ENCODE measurements at regions not wholly inside any gene's neighbourhood (a gene's known extent, or its start where the extent isn't known, plus 50 kb on each side); places are given as distances from the start of the nearest gene placed in this dataset.
"Not testable (repeated sequence)": the region's sequence is repeated elsewhere in the genome, so short reads cannot be mapped to it uniquely, and the experiment has no call there.

DNA sequence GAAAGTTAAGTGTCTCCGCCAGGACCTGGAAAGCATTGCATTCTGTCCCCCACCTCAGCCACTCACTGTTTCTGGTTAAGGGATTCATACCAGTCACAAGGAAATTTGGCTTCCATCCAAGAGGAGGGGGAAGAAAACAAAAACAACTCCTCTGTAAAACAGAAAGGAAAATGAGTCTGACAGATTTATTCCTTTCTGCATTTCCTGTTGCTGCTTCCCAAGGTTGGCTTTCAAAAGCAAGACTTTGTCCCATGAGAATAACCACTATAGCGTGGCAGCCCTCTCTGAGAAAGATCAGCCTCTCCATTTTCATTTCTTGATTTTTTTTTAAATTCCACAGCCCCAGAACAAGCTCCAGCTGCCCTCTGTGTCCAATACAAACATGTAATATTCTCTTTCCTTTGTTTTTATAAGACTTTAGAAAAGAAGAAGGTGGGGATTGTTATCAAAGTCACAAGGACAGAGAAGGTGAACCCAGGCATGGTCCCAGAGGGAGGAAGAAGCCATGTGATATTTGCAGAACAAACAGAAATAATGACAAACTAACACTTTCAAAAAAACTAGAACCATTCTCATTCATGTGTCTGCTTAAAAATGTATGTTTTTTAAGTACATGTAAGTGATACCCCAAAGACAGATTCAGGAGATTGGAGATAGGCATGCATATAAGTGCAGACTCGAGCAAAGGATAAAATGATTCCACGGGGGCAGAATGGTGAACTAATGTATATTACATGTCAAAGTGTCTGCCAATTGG, 90.7 kb upstream of the DCLK2 start:
- peak; percentile 13 to 53 (median 42) for DNase-seq

DNA sequence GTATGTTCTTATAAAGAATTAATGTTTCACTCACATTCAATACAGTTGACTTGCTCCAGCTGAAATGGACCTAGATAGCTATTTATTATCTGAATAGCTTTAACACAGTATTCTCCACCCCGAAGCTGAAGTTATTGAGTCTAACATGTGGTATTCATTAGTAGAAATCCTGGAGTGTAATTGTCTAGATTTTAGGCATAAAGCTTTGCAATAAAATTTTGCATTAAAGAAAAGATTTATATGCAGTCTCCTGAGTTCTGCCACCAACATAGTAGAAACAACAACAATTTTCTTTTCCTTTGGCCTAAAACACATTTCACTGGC, 90.2 kb upstream of the DCLK2 start:
- no peak for DNase-seq

DNA sequence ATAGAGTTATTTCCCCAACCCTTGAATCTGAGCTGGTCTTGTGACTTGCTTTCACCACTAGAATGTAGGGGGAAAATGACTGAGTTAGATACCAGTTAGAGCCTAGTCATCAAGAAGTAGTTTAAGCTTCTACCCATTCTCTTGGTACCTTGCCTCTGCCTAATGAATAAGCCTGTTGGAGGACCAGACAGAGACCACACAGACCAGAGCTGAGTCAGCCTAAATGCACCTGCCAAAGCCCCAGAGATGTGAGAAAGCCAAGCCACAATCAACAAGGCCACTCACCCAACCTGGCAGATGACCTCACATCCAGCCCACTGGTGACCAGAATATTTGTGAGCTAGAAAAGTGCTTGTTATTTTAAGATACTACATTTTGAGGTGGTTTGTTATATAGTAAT, 85.2 kb upstream of the DCLK2 start:
- DNase-seq, result no peak

DNA sequence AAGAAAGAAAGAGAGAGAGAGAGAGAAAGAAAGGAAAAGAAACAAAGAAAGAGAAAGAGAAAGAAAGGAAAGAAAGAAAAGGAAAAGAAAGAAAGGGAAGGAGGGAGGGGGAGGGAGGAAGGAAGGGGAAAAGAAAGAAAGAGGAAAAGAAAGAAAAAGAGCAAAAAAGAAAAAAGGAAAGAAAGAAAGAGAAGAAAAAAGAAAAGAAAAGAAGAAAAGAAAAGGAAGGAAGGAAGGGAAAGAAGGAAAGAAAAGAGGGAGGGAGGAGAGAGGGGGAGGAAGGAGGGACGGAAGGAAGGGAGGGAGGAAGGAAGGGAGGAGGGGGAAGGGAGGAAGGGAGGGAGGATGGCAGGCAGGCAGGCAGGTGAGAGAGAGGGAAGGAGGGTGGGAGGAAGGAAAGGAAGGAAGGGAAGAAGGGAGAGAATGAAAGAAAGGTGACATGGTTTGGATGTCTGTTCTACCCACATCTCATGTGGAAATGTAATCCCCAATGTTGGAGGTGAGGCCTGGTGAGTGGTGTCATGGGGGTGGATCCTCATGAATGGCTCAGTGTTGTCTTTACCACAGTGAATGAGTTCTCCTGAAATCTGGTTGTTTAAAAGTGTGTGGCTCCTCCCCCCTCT, 83.0 kb upstream of the DCLK2 start:
- DNase-seq, result no peak

DNA sequence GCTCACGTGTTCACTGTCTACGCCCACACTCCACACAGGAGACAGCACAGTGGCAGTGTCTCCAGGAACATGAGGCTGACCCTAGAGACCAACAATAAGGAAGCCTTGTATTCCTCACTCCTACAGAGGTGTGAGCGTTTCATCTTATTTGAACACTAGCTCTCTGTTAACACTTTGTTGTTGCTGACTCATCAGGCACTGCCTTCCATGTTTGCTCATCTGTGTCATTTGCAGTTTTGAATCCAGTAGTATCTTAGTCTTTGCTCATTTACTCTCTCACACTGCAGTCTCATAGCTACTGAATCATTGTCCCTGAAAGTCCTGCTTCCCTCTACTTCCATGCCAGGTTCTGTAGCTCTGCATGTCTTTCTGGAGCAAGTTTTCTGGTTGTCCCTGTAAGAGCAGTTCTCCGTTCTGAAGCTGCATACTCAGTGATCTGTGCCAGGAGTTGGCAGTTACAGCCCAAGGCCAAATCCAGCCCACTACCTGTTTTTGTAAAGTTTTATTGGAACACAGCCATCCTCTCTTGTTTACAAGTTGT, 80.3 kb upstream of the DCLK2 start:
- DNase-seq, result peak in 1 of 3 experiments; percentile 16

DNA sequence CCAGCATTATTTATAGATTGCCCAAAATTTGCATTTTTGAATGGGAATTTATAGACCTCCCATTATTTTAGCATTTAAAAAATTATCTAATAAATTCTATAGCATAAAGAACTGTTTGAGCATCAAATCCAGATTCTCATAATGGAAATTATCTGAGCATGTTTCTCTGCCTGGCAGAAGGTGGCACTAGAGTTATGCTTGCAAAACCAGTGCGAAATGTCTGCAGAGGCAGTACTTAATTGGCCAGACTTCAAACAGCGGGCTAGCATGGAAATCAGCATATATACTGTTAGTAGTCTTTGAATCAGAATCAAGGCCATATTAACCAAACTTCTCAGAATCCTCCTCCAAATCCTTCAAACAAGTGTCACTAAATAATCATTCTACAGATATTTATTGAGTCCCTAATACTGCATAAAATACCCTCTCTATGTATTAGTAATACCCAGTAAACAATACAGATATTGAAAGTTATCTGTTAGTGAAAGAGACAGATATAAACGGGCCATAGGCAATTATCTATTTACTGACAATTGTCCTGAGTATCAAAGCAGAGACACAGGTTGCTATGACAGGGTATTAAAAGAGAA, 78.7 kb upstream of the DCLK2 start:
- DNase-seq, result peak; percentile 13 to 72 (median 26)

DNA sequence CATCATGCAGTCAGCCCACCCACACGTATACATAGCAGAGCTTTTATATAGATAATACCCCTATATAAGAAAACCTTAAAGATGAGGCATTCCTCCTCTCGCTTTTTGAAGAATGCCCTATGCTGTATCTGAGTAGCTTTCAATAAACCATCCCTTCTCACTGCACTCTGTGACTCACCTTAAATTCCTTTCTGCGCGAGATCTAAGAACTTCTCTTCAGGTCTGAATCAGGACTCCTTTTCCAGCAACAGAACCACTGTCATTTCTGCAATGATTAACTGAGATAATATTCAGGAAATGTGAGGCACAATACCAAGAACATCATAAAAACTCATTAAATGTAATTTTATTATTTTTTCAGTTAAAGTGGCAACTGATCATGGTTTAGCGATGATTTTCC, 76.4 kb upstream of the DCLK2 start:
- DNase-seq, result no peak

DNA sequence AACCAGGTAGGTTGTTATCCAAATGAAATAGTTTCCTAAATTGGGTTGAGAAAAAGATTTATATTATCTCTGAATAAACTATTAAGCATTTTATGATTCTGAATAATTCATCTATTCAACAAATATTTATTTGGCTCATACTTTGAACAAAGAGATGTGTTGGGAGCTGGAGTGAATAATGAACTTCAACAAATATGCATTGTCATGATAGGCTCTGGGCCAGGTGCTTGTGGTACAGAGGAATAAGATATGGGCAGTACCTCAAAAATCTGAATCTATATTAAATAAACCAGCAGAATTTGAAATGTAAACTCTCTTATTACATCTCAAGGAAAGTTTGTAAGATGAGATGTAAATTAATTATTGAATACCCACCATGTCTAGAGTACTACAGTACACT, 75.7 kb upstream of the DCLK2 start:
- DNase-seq, result no peak

DNA sequence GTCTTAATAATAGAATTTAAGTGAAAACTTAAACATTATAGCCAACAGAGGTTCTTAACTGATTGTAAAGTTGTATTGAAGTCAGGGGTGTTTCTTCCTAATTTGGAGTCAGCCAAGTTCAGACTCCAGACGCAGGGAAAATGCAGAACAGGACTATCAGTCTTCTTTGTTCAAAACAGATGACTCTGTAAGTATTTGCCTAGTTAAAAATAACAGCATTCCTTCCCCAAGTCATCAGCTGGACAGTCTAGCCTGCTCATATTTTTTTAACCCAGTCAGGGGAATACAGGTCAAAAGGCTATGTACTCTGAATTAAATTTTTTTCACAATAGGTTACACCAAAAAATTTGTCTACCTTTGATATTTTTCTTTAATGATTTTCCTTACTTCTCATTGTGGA, 73.8 kb upstream of the DCLK2 start:
- DNase-seq, result no peak

DNA sequence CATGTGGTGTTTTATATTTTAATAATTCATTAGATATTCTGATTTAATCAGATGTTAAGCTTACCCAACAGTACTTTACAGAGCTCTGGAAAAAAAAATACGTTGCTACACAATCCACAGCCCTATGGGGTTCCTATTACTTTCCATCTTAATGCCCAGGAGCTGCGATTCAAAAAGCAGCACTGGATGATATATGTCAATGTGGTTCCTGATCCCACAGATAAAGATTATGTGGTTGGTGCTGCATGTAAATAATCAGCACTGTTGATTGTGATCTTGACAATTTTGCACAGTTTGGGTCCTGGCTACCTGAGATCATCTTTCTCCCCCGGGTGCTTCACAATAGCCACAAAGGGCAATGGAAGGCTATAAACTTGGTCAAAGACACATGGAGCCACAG, 72.7 kb upstream of the DCLK2 start:
- peak in 1 of 3 experiments; percentile 23 for DNase-seq

DNA sequence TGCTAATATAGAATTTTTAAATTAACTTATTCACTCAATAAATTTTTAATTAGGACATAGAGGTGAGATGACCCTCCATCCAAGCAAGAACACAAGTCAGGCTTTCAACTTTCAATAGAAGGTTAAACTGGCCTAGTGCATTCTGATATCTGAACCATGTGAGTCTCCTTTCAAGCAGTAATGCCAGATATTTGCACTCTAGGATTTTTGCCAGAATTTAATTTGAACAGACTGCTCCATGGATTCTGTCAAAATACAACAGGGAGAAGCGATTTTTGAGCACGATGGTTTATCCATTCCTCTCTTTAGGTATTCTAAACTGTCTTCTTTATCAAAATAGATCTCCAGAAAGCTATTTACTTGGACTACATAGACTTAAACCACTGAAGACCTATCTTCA, 72.0 kb upstream of the DCLK2 start:
- DNase-seq, result no peak

DNA sequence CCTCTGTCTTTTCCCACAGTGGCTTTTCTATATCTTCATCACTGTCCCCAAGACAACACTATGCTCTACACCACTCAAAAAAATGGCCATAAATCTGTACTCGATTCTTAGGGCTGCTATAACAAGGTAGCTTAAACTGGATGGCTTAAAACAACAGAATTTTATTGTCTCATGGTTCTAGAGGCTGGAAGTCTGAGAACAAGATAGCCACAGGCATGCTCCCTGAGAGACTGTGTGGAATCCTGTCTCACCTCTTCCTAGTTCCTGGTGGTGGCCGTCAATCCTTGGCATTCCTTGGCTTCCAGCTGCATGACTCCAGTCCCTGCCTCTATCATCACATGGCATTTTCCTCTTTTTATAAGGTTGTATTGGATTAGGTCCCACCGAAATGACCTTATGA, 70.7 kb upstream of the DCLK2 start:
- DNase-seq, result no peak

DNA sequence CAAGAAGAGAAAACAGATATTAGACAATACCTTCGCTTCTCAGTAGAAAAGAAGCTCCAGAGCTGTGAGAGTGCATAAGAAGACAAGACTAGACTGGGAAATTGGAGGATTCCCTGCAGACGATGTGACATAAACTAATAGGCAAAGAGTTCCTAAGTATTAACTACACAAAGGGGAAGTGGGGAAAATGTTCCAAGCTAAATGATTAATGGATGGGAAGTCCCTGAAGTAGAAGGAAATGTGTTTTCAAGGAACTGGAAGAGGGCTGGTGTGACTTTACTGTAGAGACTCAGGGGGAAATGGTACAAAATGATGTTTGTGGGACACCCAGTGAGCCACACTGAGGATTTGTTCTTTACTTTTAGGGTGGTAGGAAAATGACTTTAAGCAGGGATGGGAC, 69.7 kb upstream of the DCLK2 start:
- DNase-seq, result no peak

DNA sequence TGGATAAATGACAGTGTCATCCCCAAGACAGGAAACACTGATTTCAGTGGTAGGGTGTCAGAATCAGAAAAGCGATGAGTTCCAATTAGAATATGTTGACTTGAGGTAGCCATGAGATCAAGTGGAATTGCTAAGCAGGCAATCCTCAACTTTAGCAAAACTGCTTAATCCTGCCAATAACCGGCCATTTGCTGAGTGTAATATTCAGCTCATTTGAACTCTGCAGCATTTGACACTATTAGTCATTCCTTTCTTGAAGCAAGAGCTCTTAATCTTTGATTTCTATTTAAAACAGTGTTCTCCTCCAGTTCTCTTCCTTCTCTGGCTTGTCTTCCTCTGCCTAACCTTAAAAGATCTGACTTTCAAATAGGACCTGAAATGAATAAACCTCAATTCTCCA, 68.7 kb upstream of the DCLK2 start:
- DNase-seq, result no peak

DNA sequence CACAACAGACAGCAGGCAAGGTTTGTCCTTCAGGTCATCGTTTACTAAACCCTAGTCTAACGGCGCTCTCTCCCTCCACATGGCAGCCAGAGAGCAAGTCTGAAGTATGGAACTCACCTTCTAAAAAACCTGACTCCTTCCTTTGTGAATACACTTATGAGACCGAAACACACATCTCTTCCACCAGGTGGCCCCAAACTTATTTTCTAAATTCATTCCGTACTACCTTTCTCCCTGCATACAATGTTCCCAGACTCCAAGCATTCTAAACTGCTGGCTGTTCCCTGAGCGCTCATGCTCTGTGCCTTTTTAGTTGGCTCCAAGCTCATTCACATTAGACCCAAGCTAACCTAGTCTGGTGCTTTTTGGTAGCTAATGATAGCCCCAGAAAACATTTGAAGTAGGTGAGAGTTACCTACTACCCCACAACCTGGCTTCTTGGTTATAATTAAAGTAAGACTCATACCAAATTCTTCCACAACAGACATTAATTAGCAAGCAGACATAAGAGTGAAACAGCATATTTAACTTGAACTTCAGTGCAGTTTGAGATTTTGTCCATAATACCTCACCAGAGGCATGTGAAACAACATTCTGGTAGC, 67.6 kb upstream of the DCLK2 start:
- DNase-seq, result peak; percentile 45 to 84 (median 53)

DNA sequence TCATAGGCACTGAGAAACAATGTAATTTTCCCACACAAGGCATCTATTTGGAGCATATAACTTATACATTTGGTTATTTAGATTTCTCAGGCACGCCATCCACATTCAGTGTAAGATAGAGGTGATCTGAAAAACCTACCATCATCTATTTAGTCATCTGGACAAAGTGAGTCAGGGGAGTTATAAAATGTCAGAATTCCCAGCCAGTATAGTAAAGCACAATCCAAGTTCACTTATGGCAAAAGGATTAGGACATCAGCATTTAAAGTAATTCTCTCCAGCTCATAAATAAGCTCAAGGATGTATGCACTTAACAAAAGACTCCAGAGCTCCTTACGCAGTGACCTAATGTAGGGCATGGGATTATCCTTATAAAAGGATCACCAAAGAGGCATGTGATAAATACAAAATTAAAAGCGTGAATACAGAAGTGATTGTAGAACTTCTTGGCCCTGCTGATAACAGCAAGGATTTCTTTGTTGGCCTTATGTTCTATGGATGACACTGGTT, 65.3 kb upstream of the DCLK2 start:
- no peak for DNase-seq

DNA sequence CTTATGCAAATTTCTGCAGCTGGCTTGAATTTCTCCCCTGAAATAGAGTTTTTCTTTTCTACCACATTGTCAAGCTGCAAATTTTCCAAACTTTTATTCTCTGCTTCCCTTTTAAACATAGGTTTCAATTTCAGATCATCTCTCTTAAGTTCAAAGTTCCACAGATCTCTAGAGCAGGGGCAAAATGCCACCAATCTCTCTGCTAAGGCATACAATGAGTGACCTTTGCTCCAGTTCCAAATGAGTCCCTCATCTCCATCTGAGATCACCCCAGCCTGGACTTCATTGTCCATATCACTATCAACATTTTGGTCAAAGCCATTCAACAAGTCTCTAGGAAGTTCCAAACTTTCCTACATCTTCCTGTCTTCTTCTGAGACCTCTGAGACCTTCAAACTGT, 62.3 kb upstream of the DCLK2 start:
- not testable (repeated sequence) for DNase-seq

DNA sequence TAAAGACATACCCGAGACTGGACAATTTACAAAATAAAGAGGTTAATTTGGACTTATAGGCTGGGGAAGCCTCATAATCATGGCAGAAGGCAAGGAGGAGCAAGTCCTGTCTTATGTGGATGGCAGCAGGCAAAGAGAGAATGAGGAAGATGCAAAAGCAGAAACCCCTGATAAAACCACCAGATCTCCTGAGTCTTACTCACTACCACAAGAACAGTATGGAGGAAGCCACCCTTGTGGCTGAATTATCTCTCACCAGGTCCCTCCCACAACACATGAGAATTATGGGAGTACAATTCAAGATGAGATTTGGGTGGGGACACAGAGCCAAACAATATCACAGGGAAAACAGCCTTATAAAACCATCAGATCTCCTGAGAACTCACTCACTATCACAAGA, 61.6 kb upstream of the DCLK2 start:
- DNase-seq, result not testable (repeated sequence)

DNA sequence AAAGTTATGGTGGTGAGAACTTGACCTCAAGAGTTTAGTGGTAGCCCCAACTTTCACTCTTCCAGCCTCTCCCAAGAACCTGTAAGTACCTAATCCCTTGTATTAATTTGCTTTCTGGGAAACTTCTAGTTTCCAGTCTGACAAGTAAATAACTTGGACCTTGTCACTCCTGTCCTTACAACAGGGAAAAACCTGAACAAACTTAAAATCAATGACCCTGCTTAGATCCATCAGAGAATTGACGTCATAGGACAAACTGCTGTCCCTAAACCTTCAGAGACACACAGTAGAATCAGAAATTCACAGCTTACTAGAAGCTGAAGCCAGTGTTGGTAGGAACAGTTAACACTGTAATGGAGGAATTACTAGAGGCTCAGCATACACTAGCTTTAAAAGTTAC, 60.0 kb upstream of the DCLK2 start:
- DNase-seq, result no peak

DNA sequence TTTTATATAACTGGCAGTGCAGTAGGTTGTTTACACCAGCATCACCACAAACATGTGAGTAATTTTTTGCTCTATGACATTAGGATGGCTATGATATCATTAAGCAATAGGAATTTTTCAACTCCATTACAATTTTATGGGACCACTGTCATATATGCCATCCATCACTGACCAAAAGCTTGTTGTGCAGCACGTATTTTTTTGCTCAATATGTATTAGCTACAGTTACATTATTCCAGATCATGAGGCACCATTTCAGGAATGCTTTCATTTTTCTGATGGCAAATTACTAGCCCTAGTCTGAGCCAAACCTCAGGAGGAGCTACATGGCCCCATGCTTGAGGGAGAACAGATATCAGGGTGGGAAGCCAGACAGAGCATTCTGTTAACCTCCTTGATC, 56.8 kb upstream of the DCLK2 start:
- DNase-seq, result no peak

DNA sequence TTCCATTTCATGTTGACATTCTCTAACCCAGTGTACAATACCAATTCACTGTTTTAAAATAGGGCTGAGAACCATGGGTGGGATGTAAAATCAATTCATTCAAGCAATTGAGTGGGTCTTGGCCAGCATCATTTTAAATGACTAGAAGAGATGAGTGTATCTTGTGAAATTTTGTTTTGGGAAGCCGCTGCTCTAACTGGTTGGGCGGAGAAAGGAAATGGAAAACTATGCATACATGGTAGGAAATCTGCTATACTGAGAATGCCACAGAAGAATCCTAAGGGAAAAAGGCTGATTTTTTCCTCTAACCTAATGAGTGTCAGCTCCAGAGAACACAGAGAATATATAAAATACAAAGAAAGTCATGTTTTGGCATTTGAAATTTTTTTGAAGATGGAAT, 54.8 kb upstream of the DCLK2 start:
- no peak for DNase-seq

DNA sequence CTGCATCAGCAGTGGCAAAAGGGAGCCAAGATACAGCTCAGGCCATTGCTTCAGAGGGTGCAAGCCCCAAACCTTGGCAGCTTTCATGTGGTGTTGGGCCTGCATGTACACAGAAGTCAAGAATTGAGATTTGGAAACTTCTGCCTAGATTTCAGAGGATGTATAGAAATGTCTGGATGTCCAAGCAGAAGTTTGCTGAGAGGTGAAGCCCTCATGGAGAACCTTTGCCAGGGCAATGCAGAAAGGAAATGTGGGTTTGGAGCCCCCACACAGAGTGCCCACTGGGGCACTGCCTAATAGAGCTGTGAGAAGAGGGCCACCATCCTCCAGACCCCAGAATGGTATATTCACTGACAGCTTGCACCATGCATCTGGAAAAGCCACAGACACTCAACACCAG, 51.3 kb upstream of the DCLK2 start:
- not testable (repeated sequence) for DNase-seq

All from NCI-H1417 (cell line).